GM12891 (cell line): ENCODE measurements at regions not wholly inside any gene's neighbourhood (a gene's known extent, or its start where the extent isn't known, plus 50 kb on each side); places are given as distances from the start of the nearest gene placed in this dataset.

Experiments used
- PAX5 ChIP-seq: IDR thresholded peaks from 2 replicates; pipeline ENCODE4 v1.6.1; 2011; ENCODE audit warnings: low read length, moderate library complexity, mild to moderate bottlenecking; ENCODE audit not compliant: insufficient read depth, severe bottlenecking
- POLR2A ChIP-seq: IDR thresholded peaks from 2 replicates; pipeline ENCODE4 v1.6.1; 2011; ENCODE audit warnings: low read depth, low read length, control low read depth
- POLR2AphosphoS5 ChIP-seq: IDR thresholded peaks from 2 replicates; pipeline ENCODE4 v1.6.1; 2011; ENCODE audit warnings: low read depth, low read length, control low read depth
- POU2F2 ChIP-seq: IDR thresholded peaks from 2 replicates; pipeline ENCODE4 v1.6.1; 2011; ENCODE audit warnings: low read depth, mild to moderate bottlenecking, control low read depth, low read length, moderate library complexity
- SPI1 ChIP-seq: IDR thresholded peaks from 2 replicates; pipeline ENCODE4 v1.6.1; 2011; ENCODE audit warnings: low read depth, low read length, control low read depth
- TAF1 ChIP-seq: IDR thresholded peaks from 2 replicates; pipeline ENCODE4 v1.6.1; 2011; ENCODE audit warnings: low read depth, low read length, control low read depth

DNA sequence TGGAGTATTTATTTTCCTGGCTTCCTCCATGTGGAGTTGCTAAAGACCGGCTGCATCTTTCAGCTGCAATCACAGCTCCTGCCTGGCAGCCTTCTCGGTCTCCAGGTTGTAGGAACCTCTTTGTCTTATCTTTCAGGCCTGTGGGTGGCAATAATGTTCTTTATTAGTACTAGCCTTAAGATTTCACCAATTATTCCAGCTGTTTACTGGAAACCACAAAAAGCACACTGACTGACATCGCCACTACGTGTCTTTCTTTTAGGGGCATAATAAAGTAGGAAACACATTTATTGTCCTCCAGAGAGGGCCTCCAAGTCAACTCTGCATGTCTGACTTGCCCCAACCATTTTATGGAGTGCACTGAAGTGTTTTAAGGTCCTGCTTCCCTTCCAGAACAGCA, 1116.5 kb upstream of the TMEM132C start:
- TF ChIP-seq POLR2AphosphoS5 (no peak), POLR2A (no peak), TAF1 (no peak), SPI1 (no peak), POU2F2 (no peak), PAX5 (no peak)
